Renal pelvis (tissue), 1 donor: ENCODE measurements at regions not wholly inside any gene's neighbourhood (a gene's known extent, or its start where the extent isn't known, plus 50 kb on each side); places are given as distances from the start of the nearest gene placed in this dataset.
"Not testable (repeated sequence)": the region's sequence is repeated elsewhere in the genome, so short reads cannot be mapped to it uniquely, and the experiment has no call there.

Source experiments
- DNase-seq: peaks from one replicate; pipeline ENCODE4 v3.0.0-alpha.2; 2013

GRCh38 chr14:71328183-71328582 is 420.9 kb downstream of the PCNX1 start:
- no peak for DNase-seq

- DNase-seq = no peak
These were observed 421.7 kb downstream of the PCNX1 start for GRCh38 chr14:71328954-71329353.

GRCh38 chr14:71331403-71331802 is 424.1 kb downstream of the PCNX1 start:
- no peak for DNase-seq

- no peak for DNase-seq
These were observed 425.2 kb downstream of the PCNX1 start for GRCh38 chr14:71332476-71332875.

- DNase-seq = no peak
These were observed 426.4 kb downstream of the PCNX1 start for GRCh38 chr14:71333705-71334104.

GRCh38 chr14:71336489-71337192 is 429.4 kb downstream of the PCNX1 start:
- no peak for DNase-seq

GRCh38 chr14:71338153-71338552 is 430.9 kb downstream of the PCNX1 start:
- DNase-seq = no peak

- no peak for DNase-seq
These were observed 432.6 kb downstream of the PCNX1 start for GRCh38 chr14:71339650-71340415.

GRCh38 chr14:71341156-71341555 is 433.9 kb downstream of the PCNX1 start:
- no peak for DNase-seq

- DNase-seq = no peak
These were observed 436.5 kb downstream of the PCNX1 start for GRCh38 chr14:71343724-71344123.

- no peak for DNase-seq
These were observed 437.2 kb downstream of the PCNX1 start for GRCh38 chr14:71344506-71344905.

GRCh38 chr14:71346685-71347084 is 439.4 kb downstream of the PCNX1 start:
- DNase-seq = no peak

- DNase-seq = no peak
These were observed 441.1 kb downstream of the PCNX1 start for GRCh38 chr14:71348394-71348793.

GRCh38 chr14:71348817-71349216 is 441.6 kb downstream of the PCNX1 start:
- no peak for DNase-seq

- DNase-seq = no peak
These were observed 446.9 kb downstream of the PCNX1 start for GRCh38 chr14:71354142-71354541.

GRCh38 chr14:71354801-71355200 is 447.5 kb downstream of the PCNX1 start:
- DNase-seq = no peak

- DNase-seq = no peak
These were observed 448.3 kb downstream of the PCNX1 start for GRCh38 chr14:71355324-71356201.

- no peak for DNase-seq
These were observed 451.1 kb downstream of the PCNX1 start for GRCh38 chr14:71358209-71358931.

- DNase-seq = not testable (repeated sequence)
These were observed 451.7 kb downstream of the PCNX1 start for GRCh38 chr14:71358932-71359421.

- no peak for DNase-seq
These were observed 452.6 kb downstream of the PCNX1 start for GRCh38 chr14:71359823-71360222.

GRCh38 chr14:71361336-71361735 is 454.1 kb downstream of the PCNX1 start:
- no peak for DNase-seq

- no peak for DNase-seq
These were observed 454.6 kb downstream of the PCNX1 start for GRCh38 chr14:71361874-71362273.
